ENCODE measurements at regions not wholly inside any gene's neighbourhood (a gene's known extent, or its start where the extent isn't known, plus 50 kb on each side); places are given as distances from the start of the nearest gene placed in this dataset.

- DNase-seq = no peak
Observed at GRCh38 chr11:93080146-93080759, 110.8 kb downstream of the MTNR1B start.

- no peak for DNase-seq
Observed at GRCh38 chr11:93081694-93082093, 112.2 kb downstream of the MTNR1B start.

GRCh38 chr11:93082900-93083299 is 113.4 kb downstream of the MTNR1B start:
- DNase-seq = no peak

GRCh38 chr11:93084727-93085505 is 112.9 kb downstream of the SLC36A4 start:
- no peak for DNase-seq

GRCh38 chr11:93089474-93090102 is 108.2 kb downstream of the SLC36A4 start:
- DNase-seq = peak; percentile 6

All from CD4-positive, alpha-beta T cell treated with Interleukin-12 subunit alpha and Interleukin-12 subunit beta, for 1 hour (primary cell).